ENCODE measurements at regions not wholly inside any gene's neighbourhood (a gene's known extent, or its start where the extent isn't known, plus 50 kb on each side); places are given as distances from the start of the nearest gene placed in this dataset.
"Not testable (repeated sequence)": the region's sequence is repeated elsewhere in the genome, so short reads cannot be mapped to it uniquely, and the experiment has no call there.

DNA sequence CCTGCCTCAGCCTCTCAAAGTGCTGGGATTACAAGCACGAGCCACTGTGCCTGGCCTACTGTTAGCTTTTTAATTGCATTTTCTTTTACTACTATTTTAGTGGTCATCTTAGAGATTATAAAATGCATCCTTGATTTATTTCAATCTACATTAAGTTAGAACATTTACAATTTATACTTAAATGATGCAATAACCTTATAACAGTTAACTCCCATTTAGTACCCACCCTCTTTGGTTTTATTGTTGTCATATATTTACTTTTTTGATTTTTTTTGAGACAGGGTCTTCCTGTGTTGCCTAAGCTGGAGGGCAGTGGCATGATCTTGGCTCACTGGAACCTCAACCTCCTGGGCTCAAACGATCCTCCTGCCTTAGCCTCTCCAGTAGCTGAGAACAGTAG, 77.3 kb downstream of the PPCDC start:
- no peak for DNase-seq

DNA sequence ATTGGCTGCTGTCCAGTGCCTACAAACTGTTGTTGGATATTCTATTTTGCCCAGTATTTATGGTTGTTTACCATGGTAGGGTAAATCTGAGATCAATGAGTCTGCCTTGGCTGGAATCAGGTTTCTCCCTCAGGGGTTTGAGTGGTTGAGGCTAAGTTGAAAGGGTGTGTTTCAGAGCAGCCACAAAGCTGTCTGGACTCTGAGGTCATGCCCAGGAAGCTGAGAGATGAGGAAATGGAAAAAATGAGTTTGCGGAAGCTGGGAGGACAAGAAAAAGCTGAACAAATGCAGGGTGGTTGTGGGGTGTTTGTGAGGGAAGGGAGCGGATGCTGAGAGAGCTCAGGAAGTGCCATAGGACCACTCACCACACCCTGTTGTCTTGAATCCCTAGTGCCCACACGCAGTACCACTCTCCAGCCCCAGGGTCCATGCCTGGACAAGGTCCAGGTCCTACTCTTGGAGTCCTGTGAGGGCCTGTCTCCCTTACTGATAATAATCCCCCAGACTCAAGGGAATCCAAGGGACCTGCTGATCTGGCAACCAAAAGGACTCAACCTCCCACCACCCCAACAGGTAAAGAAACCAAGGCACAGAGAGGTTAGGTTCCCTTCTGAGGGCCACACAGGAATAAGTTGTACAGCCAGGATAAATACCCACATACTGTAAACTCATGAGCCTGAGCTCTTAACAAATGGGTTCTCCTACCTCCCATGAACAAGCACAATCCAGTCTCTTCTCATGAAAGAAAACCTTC, 81.6 kb downstream of the PPCDC start:
- DNase-seq, result peak in 5 of 14 donors; percentile 14 to 29 (median 22)

GRCh38 chr15:75107516-75107907, 84.1 kb downstream of the PPCDC start:
- DNase-seq, result no peak

GRCh38 chr15:75107908-75108838, 84.8 kb downstream of the PPCDC start:
- peak in 1 of 14 donors; percentile 37 for DNase-seq

DNA sequence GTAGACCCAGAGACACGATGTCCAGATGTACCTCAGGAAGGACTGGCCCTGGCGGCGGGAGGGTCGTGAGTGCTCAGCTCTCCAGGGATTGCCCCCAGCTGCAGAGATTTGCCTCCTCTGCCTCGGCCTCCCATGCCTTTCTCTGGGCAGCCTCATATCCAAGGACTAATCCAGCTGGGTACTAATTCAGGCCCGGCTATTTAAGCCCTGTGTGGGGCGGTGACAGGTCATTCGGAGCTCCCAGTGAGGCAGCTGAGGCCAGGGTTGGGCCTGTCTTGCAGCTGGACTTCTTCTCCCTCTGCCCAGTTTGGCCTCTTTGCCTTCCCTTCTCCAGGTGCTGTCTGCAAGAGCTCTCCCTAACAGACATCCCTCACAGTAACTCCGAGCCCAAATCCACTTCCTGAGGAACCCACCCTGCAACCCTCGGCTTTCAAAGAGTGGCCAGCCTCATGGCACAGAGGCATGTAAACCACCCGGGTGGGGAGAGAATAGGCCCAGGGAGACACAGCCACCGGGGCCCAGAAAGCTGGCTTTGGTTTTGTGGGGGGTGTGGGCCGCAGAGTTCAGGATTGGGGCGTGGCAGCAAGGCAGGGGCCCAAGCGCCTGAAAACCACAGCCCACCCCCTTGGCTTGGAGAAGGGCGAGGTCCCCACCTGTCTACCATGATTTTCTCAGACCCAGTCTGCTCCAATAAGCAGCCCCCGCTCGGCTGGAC, 85.8 kb downstream of the PPCDC start:
- DNase-seq, result no peak

GRCh38 chr15:75109736-75110130, 86.3 kb downstream of the PPCDC start:
- no peak for DNase-seq

GRCh38 chr15:75112278-75112847, 89.0 kb downstream of the PPCDC start:
- no peak for DNase-seq

DNA sequence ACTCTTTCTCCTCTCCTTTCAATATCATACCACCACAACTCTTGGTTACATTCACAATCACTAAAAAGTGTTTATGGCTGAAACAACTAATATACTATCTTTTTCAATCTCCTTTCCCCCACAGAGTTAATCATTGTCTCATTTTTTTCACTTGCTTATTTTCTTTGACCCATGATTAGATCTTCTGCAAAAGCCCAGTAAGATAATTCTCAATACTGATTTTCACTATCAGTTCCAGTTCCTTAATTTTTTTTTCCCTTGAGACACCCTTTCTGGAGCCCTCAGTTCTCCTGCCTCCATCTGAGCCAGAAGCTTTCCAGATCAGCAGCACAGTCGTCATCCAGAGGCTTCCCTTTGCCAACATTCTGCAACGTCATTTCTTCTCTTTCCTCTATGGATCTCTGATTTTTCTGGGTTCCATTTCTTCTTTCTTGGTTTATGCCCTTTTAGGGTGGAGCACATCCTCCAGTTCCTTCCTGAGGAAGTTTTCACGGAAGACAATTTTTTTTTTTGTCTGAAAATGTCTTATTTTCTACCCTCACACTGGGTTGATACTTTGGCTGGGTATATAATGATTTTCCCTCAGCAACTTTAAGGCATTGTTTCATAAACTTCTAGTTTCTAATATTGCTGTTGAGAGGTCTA, 88.7 kb upstream of the C15orf39 start:
- DNase-seq, result no peak

- no peak for DNase-seq
Measured at GRCh38 chr15:75114327-75114726, 87.4 kb upstream of the C15orf39 start.

- peak in 1 of 14 donors; percentile 13 for DNase-seq
Measured at GRCh38 chr15:75114796-75115195, 86.9 kb upstream of the C15orf39 start.

- not testable (repeated sequence) for DNase-seq
Measured at GRCh38 chr15:75115411-75115913, 86.2 kb upstream of the C15orf39 start.

GRCh38 chr15:75116143-75116542, 85.5 kb upstream of the C15orf39 start:
- not testable (repeated sequence) for DNase-seq

DNA sequence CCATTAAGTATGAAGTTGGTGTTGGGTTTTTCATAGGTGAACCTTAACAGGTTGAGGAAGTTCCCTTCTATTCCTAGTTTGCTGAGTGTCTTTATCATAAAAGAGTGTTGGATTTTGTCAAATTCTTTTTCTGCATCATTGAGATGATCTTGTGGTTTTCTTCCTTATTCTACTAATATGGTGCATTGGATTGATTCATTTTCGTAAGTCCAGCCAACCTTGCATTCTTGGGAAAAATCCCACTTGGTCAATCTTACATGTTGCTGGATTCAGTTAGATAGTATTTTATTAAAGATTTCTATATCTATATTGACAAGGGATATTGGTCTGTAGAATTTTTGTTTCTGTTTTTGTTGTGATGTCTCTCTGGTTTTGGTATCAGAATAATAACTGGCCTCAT, 83.7 kb upstream of the C15orf39 start:
- DNase-seq, result no peak

DNA sequence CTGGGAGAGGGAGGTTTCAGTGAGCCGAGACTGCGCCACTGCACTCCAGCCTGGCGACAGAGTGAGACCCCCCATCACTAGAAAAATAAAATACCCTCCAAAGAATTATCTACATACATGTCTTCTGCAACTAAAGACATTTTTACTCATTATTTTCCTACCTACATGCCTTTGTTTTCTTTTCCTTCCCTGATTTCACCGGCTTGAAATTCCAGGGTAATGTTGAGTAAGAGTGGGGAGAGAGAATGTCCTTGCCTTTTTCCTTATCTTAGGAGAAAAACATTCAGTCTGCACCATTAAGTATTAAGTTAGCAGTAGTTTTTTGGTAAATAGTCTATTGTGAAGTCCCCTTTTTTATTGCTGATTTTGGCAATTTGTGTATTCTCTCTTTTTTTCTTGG, 82.4 kb upstream of the C15orf39 start:
- DNase-seq, result not testable (repeated sequence)

DNA sequence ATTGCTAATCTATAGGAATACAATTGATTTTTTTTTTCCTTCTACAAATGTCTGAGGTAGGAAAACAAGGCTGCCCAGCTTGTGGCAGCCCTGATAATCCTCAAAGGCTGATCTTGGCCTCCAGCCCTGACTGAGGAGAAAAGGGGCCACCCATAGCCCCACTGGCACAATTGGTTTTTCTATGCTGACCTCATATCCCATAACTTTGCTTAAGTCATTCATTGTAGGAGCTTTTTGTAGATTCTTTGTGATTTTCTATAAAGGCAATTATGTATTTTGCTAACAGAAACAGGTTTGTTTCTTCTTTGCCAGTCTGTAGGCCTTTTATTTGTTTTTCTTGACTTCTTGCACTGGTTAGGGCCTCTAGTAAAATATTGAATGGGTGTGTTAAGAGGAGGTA, 80.2 kb upstream of the C15orf39 start:
- DNase-seq, result no peak

- DNase-seq, result no peak
Measured at GRCh38 chr15:75123395-75123794, 78.3 kb upstream of the C15orf39 start.

DNA sequence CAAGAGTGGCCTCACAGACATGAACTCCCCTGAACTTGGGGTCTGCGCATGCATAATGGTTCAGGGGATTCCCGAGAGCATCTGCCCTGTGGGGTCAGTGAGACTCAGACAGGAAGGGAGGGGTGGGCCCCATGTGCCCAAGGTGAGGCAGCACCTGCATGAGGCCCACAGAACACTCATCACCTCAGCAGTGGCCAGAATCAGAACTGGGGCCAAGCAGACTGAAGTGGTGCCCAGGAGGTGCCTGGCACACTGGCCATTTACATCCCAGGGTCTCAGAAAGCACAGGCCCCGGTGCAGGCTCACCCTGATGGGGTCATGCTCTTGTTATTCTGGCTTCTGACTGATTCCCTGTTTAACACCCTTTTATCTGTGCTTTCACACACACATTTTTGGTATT, 77.4 kb upstream of the C15orf39 start:
- not testable (repeated sequence) for DNase-seq

DNA sequence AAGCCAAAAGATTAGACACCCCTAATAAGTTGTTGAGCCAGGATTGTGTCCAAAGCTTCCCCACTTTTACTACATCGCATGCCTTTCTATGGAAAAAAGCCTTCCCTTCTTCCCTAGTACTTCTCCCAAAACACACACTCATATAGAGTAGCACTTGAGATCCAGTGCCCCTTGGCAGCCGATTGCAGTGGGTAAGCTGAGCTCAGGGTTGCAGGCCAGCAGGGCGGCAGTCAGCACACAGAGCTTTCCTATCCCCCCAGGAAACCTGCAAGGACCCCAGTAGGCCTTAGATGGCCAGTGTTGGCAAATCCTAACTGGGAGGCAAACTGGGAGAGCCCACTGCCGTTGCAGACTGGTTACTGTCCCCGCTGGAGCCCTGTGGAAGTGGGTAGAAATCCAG, 75.7 kb upstream of the C15orf39 start:
- no peak for DNase-seq

DNA sequence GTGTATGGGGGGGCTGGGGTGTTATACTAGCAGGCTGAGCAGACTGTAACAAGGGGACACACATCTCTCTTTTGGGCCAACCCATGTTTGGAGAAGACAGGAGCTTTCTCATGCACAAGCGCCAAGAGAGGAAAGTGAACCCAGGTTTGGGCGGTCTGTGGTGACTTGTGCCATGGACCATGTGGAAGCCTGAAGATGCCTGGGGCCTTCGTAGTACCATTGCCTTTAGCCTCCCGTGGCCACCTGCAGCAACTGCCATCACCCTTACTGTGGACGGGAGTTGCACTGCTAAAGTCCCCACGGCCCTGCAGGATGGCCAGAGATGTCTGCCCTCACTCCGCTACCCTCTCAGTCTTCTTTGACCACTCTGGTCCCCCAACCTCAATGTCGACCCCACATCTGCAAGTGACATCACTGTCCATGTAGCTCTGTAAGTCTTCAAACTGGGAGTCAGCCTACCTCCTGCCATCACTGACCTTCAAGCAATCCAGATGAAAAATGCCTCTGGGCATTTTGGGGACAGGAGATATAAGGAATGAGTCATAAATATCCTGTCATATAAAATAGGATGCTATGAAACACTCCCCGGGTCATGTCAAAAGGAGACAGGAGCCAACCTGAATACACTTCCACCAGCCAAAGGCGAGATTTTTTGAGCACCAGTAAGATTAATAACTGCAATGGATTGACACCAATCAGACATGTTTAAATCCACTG, 74.7 kb upstream of the C15orf39 start:
- no peak for DNase-seq

GRCh38 chr15:75129788-75130187, 71.9 kb upstream of the C15orf39 start:
- DNase-seq, result no peak

DNA sequence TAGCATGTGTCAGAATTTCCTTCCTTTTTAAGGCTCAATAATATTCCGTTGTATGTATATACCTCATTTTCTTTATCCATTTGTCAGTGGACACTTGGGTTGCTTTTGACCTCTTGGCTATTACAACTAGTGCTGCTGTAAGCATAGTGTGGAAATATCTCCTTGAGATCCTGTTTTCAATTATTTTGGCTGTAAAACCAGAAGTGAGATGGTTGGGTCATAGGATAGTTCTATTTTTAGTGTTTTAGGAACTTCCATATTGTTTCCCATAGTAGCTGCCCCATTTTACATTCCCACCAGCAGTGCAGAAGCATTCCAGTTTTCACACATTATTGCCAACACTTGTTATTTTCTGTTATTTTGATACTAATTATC, 70.4 kb upstream of the C15orf39 start:
- no peak for DNase-seq

All from C1 segment of cervical spinal cord (tissue), 14 donors.